IPS-11a (cell line): ENCODE measurements at regions not wholly inside any gene's neighbourhood (a gene's known extent, or its start where the extent isn't known, plus 50 kb on each side); places are given as distances from the start of the nearest gene placed in this dataset.
"Not testable (repeated sequence)": the region's sequence is repeated elsewhere in the genome, so short reads cannot be mapped to it uniquely, and the experiment has no call there.

Experiments
- H3K4me3 ChIP-seq: one replicate; pipeline ENCODE4 v1.5.1; 2013; ENCODE audit warnings: low read depth, low read length, control low read depth

DNA sequence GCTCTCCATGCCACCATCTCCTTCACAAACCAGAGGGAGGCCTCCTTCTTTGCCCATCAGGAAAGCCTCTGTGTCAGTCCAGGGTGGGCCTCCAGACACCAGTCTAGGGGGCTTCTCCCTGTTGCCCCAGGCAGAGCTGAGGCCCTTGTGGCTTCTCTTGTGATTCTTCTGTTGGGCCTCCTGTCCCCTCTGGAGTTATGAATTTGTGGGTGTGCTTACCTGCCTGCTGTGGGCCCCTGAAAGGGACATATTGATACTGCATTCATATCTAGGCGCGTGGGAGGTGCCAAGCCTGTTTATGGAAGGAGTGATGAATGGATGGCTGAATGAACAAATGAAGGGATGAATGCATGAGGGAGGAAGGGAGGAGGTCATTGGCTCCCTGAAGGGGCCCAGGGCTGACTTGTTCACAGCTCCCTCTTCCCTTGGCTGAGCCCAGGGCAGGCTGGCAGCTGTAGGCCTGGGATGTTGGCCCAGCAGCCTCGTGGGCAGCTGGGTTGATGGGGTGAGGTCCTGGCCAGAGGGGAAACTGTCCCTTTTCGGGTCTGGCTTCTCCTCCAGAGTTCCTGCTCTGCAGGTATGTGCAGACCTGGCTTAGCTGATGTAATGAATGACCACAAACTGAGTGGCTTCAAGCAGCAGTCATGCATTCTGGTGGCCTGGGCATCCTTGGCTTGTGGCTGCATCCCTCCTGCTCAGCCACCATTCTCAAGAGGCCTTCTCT lies 195.4 kb downstream of the GOLGA6L6 start:
- H3K4me3 ChIP-seq: no peak overlapping the region

DNA sequence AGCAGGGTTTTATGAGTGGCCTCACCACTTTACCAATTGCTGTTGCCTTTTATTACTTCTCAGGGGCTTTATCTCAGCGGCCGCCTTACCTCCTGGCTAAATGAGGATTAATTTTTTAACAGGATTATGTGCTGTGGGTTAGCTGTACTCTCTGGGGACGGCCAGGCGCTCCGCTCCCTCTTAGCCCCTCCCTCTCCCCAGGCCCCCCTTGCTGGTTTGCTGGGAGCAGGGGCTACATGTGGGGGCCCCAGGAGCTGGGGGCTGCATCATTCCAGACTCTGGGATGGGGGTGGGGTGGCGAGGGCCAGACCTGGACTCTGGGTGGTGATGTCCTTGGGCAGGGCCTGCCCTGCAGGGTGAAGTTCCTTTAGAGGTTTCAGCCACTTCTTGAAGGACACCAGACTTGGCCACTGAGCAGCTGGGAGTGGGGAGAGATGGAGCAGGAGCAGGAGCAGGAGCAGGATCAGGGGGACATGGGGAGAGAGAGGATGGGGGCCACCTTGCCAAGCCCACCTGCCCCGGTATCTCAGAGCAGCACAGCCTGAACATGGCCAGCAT lies 196.1 kb downstream of the GOLGA6L6 start:
- no peak overlapping the region for H3K4me3 ChIP-seq

DNA sequence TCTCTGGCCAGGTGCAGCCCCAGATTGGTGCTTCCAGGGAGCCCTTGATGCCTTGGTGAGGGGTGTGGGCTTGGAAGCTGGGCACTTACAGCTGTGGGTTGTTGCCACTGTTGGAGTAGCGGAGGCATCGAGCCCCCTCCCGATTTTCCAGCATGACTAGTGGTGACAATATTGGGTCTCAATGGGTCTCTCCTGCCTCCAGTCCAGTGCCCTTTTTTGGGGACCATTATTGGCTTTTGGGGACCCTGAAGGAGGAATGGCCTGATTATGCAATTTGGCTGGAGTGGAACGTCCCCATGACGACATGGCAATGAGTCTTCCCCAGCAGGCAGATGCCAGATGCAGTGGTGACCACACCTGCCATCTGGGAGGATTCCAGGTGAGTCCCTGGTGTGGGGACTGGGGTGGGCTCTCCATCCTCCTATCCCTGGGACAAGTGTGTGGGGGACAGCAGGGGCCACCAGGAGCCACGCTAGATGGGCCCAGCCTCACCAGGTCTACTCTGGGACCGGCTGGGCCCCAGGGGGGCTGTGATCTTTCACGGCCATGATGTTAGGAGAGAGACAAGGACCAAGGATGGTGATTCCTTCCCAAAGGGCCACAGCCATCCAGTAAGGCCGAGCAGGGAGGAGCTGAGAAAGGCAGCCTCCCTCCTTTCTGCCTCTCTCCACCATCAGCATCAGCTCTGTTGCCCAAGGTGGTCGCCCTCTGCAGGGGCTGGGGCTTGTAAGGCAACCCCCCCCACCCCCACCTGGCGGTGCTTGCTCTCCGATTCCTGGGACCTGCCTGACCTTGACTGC lies 196.8 kb downstream of the GOLGA6L6 start:
- no peak overlapping the region for H3K4me3 ChIP-seq

DNA sequence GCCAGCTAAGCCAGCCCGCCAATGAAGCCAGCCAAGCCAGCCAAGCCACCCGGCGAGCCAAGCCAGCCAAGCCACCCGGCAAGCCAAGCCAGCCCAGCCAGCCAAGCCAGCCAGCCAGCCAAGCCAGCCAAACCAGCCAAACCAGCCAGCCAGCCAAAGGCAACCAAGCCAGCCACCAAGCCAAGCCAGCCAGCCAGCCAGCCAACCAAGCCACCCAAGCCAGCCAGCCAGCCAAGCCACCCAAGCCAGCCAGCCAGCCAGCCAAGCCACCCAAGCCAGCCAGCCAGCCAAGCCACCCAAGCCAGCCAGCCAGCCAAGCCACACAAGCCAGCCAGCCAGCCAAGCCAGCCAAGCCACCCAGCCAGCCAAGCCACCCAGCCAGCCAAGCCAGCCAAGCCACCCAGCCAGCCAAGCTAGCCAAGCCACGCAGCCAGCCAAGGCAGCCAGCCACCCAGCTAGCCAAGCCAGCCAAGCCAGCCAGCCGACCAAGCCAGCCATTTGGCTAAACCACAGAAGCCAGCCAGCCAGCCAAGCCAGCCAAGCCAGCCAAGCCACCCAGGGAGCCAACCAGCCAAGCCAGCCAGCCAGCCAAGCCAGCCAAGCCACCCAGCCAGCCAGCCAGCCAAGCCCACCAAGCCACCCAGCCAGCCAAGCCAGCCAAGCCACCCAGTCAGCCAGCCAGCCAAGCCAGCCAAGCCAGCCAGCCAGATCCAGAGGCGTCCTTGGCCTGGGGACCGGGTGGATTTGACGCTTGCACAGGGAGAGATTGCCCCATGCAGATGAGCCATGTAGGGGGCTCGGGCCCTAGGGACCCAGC lies 198.0 kb downstream of the GOLGA6L6 start:
- not testable (repeated sequence) for H3K4me3 ChIP-seq

DNA sequence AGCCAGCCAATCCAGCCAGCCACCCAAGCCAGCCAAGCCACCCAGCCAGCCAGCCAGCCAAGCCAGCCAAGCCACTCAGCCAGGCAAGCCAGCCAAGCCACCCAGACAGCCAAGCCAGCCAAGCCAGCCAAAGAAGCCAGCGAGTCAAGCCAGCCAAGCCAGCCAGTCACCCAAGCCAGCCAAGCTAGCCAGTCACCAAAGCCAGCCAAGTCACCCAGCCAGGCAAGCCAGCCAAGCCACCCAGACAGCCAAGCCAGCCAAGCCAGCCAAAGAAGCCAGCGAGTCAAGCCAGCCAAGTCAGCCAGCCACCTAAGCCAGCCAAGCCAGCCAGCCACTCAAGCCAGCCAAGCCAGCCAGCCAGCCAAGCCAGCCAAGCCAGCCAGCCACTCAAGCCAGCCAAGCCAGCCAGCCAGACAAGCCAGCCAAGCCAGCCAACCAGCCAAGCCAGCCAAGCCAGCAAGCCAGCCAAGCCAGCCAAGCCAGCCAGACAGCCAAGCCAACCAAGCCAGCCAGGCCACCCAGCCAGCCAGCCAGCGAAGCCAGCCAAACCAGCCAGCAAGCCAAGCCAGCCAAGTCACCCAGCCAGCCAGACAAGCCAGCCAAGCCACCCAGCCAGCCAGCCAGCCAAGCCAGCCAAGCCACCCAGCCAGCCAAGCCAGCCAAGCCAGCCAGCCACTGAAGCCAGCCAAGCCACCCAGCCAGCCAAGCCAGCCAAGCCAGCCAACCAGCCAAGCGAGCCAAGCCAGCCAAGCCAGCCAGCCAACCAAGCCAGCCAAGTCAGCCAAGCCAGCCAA lies 198.8 kb downstream of the GOLGA6L6 start:
- H3K4me3 ChIP-seq: not testable (repeated sequence)

DNA sequence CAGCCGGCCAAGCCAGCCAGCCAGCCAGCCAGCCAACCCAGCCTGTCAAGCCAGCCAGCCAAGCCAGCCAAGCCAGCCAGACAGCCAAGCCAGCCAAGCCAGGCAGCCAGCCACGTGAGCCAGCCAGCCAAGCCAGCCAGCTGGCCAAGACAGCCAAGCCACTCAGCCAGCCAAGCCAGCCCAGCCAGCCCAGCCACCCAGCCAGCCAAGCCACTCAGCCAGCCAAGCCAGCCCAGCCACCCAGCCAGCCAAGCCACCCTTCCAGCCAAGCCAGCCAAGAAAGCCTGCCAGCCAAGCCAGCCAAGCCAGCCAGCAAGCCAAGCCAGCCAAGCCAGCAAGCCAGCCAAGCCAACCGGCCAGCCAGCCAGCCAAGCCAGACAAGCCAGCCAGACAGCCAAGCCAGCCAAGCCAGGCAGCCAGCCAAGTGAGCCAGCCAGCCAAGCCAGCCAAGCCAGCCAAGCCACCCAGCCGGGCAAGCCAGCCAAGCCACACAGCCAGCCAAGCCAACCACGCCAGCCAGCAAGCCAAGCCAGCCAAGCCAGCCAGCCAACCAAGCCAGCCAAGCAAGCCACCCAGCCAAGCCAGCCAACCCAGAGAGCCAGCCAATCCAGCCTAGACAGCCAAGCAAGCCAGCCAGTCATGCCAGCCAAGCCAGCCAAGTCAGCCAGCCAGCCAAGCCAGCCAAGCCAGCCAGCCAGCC lies 199.5 kb downstream of the GOLGA6L6 start:
- H3K4me3 ChIP-seq: no peak overlapping the region

DNA sequence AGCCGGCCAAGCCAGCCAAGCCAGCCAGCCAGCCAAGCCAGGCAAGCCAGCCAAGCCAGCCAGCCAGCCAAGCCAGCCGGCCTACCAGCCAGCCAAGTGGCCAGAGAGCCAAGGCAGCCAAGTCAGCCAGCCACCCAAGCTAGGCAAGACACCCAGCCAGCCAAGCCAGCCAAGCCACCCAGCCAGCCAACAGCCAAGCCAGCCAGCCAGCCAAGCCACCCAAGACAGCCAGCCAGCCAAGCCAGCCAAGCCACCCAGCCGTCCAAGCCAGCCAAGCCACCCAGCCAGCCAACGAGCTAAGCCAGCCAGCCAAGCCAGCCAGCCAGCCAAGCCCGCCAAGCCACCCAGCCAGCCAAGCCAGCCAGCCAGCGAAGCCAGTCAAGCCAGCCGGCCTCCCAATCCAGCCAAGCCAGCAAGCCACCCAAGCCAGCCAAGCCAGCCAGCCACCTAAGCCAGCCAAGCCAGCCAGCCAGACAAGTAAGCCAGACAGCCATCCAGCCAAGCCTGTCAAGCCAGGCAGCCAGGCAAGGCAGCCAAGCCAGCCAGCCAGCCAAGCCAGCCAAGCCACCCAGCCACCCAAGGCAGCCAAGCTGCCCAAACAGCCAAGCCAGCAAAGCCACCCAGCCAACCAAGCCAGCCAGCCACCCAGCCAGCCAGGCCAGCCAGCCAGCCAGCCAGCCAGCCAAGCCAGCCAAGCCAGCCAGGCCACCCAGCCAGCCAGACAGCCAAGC lies 200.5 kb downstream of the GOLGA6L6 start:
- no peak overlapping the region for H3K4me3 ChIP-seq

DNA sequence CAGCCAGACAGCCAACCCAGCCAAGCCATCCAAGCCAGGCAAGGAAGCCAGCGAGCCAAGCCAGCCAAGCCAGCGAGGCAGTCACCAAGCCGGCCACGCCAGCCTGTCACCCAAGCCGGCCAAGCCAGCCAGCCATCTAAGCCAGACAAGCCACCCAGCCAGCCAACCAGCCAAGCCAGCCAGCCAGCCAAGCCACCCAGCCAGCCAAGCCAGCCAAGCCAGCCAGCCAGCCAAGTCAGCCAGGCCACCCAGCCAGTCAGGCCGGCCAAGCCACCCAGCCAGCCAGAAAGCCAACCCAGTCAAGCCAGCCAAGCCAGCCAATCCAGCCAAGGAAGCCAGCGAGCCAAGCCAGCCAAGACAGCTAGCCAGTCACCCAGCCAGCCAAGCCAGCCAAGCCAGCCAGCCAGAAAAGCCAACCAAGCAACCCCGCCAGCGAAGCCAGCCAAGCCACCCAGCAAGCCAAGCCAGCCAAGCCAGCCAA lies 201.2 kb downstream of the GOLGA6L6 start:
- H3K4me3 ChIP-seq: no peak overlapping the region

DNA sequence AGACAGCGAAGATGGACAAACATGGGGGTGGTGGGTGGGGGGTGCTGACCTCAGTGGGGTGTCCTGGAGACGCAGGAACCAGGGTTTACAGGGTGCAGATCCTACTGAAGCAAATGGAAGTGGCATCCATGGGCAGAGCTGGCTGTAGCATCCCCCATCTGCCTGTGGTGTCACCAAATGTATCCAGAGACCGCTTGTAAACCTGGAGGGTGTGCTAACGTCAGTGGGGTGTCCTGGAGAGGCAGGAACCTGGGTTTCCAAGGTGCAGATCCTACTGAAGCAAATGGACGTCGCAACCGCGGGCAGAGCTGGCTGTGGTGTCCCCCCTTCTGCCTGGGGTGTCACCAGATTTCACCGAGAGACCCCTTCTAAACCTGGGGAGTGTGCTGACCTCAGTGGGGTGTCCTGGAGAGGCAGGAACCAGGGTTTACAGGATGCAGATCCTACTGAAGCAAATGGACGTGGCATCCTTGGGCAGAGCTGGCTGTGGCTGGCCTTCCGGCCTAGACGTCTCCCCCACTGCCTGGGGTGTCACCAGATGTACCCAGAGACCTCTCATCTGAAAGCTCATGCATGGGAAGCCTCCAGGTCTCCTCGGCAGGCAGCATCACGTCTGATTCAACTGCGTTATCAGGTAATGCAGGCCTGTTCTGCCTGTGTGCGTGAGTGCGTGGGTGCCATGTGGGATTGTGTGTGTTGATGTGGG lies 202.4 kb downstream of the GOLGA6L6 start:
- not testable (repeated sequence) for H3K4me3 ChIP-seq

DNA sequence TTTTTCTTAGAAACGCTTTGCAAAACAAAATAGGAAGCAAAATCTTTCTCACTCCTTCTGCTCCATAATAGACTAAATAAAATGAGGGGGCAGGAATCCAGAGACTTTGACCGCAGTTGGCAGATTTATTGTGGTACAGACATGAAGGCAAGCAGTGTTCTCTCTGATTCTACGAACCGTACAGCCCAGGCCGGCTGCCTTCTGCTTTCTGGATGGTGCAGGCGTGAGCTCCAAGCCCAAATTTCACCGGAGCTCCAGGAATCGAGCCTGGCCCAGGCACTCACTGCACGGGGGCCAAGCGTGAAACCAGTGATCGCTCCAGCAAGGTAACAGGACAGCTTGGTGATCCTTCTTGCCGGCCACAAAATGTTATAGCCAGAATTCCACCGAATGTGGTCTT lies 202.9 kb downstream of the GOLGA6L6 start:
- H3K4me3 ChIP-seq: not testable (repeated sequence)

DNA sequence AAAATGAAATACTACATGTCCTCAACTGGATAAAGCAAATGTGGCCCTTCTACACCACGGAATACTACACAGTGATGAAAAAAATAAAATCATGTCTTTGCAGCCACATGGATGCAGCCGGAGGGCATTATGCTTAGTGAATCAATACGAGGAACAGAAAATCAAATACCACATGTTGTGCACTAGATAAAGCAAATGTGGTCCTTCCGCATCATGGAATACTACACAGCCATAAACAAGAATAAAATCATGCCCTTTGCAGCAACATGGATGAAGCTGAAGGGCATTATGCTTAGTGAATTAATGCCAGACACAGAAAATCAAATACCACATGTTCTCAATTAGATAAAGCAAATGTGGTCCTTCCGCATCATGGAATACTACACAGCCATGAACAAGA lies 204.4 kb downstream of the GOLGA6L6 start:
- H3K4me3 ChIP-seq: not testable (repeated sequence)

DNA sequence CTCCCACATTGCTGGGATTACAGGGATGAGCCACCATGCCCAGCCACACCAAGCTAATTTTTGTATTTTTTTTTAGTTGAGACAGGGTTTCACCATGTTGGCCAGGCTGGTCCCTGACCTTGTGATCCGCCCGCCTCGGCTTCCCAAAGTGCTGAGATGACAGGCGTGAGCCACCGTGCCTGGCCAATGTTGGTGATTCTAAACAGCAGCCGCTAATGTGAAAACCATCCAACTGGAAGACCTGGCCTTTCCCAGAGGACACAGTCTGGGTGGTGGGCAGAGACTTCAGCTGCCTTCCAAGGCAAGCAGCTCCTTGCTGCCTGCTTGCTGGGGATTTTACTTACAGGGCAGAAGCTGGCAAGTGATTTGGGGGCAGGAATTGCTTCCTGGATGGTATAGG lies 207.1 kb downstream of the GOLGA6L6 start:
- not testable (repeated sequence) for H3K4me3 ChIP-seq

DNA sequence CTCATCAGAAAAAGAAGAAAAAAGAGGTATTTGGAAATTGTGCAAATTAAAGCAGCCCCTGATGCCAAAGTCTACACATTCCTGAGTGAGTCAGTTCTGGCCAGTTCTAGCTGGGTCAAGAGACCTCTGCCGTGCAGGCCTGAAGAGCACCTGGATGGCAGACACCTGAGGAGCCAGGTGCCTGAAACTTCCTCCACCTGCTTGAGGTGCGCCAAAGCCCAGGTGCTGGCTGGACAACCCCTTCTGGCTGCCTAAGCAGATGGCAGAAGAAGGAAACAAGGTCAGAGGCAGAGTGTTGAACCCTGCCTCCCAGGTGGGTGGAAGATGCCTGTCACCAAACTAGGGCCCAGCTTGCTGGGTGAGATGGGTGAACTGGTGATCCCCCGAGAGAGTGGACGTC lies 215.8 kb downstream of the GOLGA6L6 start:
- H3K4me3 ChIP-seq: not testable (repeated sequence)

DNA sequence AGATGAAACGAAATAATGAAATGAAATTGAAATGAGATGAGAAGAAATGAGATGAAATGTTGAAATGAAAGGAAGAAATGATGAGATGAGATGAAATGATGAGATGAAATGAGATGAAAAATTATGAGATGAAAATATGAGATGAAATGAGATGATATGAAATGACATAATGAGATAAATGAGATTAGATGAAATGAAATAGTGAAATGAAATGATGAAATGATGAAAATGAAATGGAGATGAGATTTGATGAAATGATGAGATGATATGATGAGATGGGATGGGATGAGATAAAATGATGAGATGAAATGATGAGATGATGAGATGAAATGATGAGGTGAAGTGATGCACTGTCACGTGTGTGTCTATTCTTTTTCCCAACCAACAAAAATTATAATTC lies 224.5 kb downstream of the GOLGA6L6 start:
- not testable (repeated sequence) for H3K4me3 ChIP-seq

DNA sequence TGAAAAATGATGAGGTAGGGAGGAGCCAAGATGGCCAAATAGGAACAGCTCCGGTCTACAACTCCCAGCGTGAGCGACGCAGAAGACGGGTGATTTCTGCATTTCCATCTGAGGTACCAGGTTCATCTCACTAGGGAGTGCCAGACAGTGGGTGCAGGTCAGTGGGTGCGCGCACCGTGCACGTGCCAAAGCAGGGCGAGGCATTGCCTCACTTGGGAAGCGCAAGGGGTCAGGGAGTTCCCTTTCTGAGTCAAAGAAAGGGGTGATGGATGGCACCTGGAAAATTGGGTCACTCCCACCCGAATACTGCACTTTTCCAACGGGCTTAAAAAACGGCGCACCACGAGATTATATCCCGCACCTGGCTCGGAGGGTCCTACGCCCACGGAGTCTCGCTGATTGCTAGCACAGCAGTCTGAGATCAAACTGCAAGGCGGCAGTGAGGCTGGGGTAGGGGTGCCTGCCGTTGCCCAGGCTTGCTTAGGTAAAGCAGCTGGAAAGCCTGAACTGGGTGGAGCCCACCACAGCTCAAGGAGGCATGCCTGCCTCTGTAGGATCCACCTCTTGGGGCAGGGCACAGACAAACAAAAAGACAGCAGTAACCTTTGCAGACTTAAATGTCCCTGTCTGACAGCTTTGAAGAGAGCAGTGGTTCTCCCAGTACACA lies 230.5 kb downstream of the GOLGA6L6 start:
- not testable (repeated sequence) for H3K4me3 ChIP-seq

DNA sequence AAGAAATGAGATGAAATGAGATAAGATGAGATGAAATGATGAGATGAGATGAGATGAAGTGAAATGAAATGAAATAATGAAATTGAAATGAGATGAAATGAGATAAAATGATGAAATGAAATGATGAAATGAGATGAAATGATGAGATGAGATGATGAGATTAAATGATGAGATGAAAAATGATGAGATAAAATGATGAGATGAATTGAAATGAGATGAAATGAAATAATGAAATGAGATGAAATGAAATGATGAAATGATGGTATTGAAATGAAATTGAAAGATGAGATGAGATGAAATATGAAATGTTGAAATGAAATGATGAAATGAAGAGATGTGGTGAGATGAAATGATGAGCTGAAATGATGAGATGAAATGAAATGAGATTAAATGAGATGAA lies 231.0 kb downstream of the GOLGA6L6 start:
- H3K4me3 ChIP-seq: no peak overlapping the region

DNA sequence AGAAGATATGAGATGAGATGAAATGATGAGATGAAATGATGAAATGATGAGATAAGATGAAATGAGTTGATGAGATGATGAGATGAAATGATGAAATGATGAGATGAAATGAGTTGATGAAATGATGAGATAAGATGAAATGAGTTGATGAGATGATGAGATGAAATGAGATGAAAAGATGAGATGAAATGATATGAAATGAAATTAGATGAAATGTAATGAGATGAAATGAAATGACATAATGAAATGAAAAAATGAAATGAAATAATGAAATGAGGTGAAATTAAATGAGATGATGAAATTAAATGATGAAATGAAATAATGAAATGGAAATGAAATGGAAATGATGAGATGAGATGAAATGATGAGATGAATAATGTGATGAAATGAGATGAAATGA lies 231.6 kb downstream of the GOLGA6L6 start:
- not testable (repeated sequence) for H3K4me3 ChIP-seq

DNA sequence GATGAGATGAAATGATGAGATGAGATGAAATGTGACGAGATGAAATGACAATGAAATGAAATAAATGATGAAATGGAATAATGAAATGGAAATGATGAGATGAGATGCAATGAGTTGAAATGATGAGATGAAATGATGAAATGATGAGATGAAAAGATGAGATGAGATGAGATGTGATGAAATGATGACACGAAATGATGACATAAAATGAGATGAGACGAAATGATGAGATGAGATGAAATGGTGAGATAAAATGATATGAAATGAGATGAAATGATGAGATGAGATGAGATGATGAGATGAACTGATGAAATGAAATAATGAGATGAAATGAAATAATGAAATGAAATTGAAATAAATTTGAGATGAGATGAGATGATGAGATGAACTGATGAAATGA lies 232.2 kb downstream of the GOLGA6L6 start:
- H3K4me3 ChIP-seq: not testable (repeated sequence)
